ENCODE measurements at regions not wholly inside any gene's neighbourhood (a gene's known extent, or its start where the extent isn't known, plus 50 kb on each side); places are given as distances from the start of the nearest gene placed in this dataset.
A peak's percentile ranks its signal among the peaks of the same experiment; 100 is the strongest.

DNA sequence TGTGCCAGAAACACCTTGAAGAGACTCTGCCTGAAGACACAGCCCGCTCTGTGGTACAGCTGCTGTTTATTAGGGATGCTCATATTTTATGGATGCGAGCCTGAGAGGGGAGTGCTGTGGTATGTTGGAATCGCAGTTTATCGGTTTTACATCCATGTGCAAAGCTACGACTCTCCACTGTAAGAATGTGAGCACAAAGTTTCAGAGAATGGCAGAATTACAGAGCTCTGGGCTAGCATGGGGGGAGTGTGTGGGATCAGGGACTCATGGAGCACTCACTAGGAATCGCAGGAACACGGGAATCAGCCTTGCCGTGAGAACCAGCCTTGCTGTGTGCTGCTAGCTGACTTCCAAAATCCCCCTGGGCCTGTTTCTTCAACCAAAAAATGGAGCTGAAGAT lies 199.9 kb downstream of the RNF144A start:
- TF ChIP-seq, protein P1, sequence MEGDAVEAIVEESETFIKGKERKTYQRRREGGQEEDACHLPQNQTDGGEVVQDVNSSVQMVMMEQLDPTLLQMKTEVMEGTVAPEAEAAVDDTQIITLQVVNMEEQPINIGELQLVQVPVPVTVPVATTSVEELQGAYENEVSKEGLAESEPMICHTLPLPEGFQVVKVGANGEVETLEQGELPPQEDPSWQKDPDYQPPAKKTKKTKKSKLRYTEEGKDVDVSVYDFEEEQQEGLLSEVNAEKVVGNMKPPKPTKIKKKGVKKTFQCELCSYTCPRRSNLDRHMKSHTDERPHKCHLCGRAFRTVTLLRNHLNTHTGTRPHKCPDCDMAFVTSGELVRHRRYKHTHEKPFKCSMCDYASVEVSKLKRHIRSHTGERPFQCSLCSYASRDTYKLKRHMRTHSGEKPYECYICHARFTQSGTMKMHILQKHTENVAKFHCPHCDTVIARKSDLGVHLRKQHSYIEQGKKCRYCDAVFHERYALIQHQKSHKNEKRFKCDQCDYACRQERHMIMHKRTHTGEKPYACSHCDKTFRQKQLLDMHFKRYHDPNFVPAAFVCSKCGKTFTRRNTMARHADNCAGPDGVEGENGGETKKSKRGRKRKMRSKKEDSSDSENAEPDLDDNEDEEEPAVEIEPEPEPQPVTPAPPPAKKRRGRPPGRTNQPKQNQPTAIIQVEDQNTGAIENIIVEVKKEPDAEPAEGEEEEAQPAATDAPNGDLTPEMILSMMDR (IDR thresholded peaks at IDR 0.05): no peak
- no peak for DNase-seq (ENCODE audit: low spot score)
- no peaks in the 10 kb centered on the region for H3K4me1 ChIP-seq
- H3K36me3 ChIP-seq: no peaks in the 10 kb centered on the region
- no peak overlapping the region for H3K4me3 ChIP-seq
- H3K27ac ChIP-seq: no peak overlapping the region
- H3K9me3 ChIP-seq: peaks cover 0 to 9% of the 10 kb centered on the region in 2 donors
- H3K27me3 ChIP-seq: no peaks in the 10 kb centered on the region

DNA sequence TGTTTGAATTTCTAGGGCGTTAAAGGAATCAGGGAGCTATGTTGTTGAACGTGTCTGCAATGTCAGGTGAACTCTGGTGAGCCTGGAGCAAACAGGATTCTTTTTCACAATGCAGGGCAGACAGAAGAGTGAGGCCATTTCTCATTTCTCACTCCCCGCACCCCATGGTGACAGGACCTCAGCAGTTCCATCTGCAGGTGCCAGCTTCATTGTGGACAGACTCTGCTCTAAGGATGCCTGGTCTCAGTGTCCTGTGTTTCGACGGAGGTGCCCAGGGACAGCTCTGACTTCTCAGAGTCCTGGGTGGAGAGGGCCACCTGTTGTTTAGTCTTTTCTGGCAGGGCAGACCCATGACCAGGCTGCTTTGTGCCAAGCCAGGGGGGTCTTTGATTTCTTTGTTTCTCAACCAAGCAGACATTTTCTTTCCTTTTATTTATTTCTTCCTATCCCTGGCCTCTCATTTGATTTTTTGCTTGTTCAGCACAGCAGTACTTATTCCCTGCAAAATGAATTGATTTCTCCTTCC lies 201.5 kb downstream of the RNF144A start:
- peaks cover 0 to 9% of the 10 kb centered on the region in 2 donors for H3K9me3 ChIP-seq
- TF ChIP-seq, protein P1 (IDR thresholded peaks at IDR 0.05): no peak
- no peaks in the 10 kb centered on the region for H3K36me3 ChIP-seq
- no peaks in the 10 kb centered on the region for H3K4me1 ChIP-seq
- no peak overlapping the region for H3K27ac ChIP-seq
- H3K27me3 ChIP-seq: no peaks in the 10 kb centered on the region
- no peak for DNase-seq (ENCODE audit: low spot score)
- H3K4me3 ChIP-seq: no peak overlapping the region

DNA sequence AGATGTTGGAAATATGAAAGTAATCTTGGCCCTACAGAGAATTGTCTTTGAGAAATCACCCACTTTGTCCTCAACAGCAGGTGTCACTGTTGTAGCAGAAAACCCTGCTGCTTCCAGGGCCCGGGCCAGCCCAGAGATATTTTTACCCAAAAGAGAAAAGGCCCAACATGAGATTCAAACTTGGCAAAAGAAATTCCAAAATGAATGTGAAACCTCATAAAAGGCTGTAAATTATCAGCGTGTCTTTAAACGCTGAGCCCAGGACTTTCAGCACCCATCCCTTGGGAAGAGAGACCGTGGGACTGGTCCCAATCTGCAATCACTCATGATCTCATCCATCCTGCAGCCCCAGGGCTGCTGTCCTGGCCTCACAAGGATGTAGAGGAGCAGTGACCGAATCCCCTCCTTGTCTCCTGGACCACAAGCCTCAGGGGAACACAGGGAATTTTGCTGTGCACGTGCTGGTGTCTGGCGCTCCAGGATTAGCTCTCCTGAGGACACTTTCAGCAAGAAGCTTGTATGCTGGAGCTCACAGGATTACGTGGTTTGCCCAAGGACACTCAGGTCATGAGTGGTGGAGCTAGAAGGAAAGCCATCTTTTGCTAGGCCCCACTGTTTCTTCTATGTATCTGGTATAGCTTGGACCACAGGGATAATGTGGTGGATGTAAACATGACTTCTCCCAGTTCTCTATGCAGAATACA lies 202.1 kb downstream of the RNF144A start:
- H3K27ac ChIP-seq: no peak overlapping the region
- peaks cover 0 to 7% of the 10 kb centered on the region in 2 donors for H3K9me3 ChIP-seq
- no peaks in the 10 kb centered on the region for H3K4me1 ChIP-seq
- H3K27me3 ChIP-seq: no peaks in the 10 kb centered on the region
- no peak overlapping the region for H3K4me3 ChIP-seq
- no peaks in the 10 kb centered on the region for H3K36me3 ChIP-seq
- TF ChIP-seq, protein P1 (IDR thresholded peaks at IDR 0.05): peak in 1 of 2 donors; percentile 56
- no peak for DNase-seq (ENCODE audit: low spot score)

DNA sequence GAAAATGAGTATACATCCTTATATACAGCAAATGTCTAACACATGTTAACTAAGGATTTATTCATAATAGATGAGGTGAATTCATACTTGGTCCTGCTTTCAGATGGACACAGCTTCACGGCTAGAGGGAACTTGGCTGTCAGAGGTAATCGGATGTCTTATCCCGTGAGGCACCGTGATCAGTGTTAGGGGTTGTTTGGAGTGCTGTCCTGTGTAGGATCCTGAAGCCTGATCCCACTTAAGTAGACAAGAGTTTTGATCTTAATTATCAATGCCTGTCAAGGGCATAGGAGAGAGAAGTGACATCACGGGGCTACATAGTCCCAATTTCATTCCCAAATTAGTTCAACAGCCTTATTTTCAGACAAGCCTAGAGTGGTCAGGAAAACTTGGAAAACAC lies 204.6 kb downstream of the RNF144A start:
- H3K4me3 ChIP-seq: no peak overlapping the region
- H3K27ac ChIP-seq: no peak overlapping the region
- no peaks in the 10 kb centered on the region for H3K9me3 ChIP-seq
- no peak for DNase-seq (ENCODE audit: low spot score)
- H3K36me3 ChIP-seq: no peaks in the 10 kb centered on the region
- TF ChIP-seq, protein P1 (IDR thresholded peaks at IDR 0.05): no peak
- H3K27me3 ChIP-seq: no peaks in the 10 kb centered on the region
- no peaks in the 10 kb centered on the region for H3K4me1 ChIP-seq

- DNase-seq (ENCODE audit: low spot score): no peak
- Histone ChIP-seq H3K4me1 (no peaks in the 10 kb centered on the region), H3K4me3 (no peak overlapping the region)
Measured at GRCh38 chr2:7127156-7127555, 209.9 kb downstream of the RNF144A start.

More at GRCh38 chr2:7127156-7127555, 209.9 kb downstream of the RNF144A start:
- TF ChIP-seq, protein P1 (IDR thresholded peaks at IDR 0.05): no peak
- H3K36me3 ChIP-seq: no peaks in the 10 kb centered on the region
- H3K27me3 ChIP-seq: no peaks in the 10 kb centered on the region
- H3K9me3 ChIP-seq: no peaks in the 10 kb centered on the region
- H3K27ac ChIP-seq: no peak overlapping the region

Measured in right atrium auricular region (tissue), 2 donors.